Renal cortical epithelial cell (primary cell): ENCODE measurements at regions not wholly inside any gene's neighbourhood (a gene's known extent, or its start where the extent isn't known, plus 50 kb on each side); places are given as distances from the start of the nearest gene placed in this dataset.
"Not testable (repeated sequence)": the region's sequence is repeated elsewhere in the genome, so short reads cannot be mapped to it uniquely, and the experiment has no call there.

Source experiments
- DNase-seq: peaks from one replicate; pipeline ENCODE4 v3.0.0-alpha.2; 2011; ENCODE audit warnings: low read depth

- DNase-seq, result peak; percentile 74
These were observed 124.5 kb upstream of the FAM20C start for GRCh38 chr7:67661-68395.

- peak; percentile 70 for DNase-seq
These were observed 123.7 kb upstream of the FAM20C start for GRCh38 chr7:68629-69028.

GRCh38 chr7:69052-69451 lies 123.3 kb upstream of the FAM20C start:
- not testable (repeated sequence) for DNase-seq

DNA sequence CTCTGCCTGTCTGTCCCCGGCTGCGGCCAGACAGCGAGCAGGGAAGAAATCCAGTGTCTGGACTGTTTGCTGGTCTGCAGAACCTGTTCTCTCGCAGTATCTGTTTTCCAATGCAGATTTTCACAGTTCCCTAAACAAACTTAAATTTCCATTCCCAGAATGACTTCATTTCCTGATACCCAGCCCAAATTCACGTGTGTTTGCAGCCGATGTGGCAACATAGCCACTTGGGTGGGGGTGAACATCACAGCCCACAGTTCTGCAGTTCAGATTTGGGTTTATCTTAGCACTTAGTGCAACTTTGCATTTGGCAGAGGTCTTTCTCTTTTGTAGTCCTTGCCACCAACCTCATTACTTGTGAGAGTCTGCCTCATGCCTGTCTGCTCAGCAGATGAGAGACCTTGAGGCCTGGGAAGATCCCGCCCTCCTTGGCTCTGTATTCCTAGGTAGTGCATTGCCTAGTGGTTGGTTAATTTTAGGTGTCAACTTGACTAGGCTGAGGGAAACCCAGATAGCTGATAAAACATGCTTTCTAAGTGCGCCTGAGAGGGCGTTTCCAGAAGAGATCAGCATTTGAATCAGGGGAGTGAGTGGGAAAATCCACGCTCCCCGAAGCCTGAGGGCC lies 122.8 kb upstream of the FAM20C start:
- not testable (repeated sequence) for DNase-seq

DNA sequence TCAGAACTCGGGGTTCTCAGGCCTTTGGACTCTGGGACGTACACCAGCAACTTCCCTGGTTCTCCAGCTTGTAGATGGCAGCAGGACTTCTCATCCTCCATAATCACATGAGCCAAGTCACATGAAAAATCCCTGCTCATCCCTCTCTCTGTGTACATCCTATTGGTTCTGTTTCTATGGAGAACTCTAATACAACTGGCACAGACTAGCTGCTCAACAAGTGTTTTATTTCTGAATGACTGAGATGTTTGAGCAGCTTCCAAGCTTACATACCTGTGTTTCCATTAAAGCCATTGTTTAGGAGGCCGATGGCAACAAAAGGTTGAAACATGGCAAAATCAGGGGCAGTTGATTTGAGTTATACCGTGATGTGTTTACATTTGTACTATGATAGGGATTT lies 122.2 kb upstream of the FAM20C start:
- not testable (repeated sequence) for DNase-seq

DNA sequence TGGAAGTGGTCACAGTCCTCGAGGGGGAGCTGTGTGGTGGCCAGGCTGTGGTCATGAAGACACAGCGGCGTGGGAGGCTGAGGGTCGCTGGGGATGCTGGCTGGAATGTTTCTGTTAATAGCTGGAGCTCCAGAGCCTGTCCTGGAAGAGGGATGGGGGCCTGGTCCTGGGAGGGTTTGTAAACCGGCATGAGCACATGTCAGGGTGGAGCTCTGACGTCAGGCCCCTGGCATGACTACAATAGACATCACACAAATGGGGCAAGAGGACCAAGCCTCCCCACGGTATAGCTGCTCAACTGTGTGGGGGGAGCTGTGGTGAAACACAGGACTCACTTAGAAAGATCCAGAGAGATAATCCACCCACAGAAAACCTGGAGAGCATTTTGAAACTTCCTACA lies 121.4 kb upstream of the FAM20C start:
- DNase-seq, result not testable (repeated sequence)

GRCh38 chr7:72266-73057 lies 119.9 kb upstream of the FAM20C start:
- DNase-seq, result not testable (repeated sequence)

DNA sequence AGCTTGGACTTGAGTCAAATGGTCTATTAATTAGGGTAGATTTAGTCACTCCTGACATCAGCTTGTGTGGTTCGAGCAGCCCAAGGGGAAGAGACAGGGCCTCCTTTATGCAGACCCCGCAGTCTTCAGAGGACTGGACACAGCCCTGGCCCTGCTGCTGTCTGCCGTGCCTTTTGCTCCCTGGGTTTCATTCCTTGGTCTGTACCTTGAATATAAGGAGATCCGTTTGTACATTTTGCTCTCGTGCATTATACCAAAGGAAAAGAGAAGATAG lies 119.4 kb upstream of the FAM20C start:
- not testable (repeated sequence) for DNase-seq

DNA sequence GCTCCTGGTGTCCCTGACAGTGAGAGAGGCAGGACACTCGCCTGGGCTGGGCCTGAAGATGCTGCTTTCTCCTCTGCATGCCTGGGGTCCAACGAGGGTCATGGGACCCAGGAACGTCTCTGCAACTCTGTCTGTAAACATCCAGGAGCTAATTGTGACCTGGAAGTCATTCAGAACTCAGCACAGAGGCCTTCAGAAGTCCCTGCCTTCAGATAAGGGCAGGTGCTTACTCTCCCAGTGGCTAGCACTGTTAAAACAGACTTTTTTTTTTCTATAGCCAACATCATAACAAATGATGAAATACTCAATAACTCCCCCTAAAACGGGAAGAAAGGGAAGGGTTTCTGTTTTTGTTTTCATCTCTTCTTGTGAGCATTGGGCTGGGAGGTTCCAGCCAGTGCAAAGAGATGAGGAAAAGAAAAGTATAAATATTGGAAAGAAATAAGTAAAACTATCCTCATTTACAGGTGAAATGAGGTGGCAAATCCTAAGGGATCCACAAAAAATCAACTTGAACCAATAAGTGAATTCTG lies 118.3 kb upstream of the FAM20C start:
- not testable (repeated sequence) for DNase-seq

GRCh38 chr7:75511-75910 lies 116.9 kb upstream of the FAM20C start:
- DNase-seq, result not testable (repeated sequence)

- DNase-seq, result not testable (repeated sequence)
These were observed 116.2 kb upstream of the FAM20C start for GRCh38 chr7:76202-76601.

GRCh38 chr7:76829-77395 lies 115.5 kb upstream of the FAM20C start:
- DNase-seq, result not testable (repeated sequence)

DNA sequence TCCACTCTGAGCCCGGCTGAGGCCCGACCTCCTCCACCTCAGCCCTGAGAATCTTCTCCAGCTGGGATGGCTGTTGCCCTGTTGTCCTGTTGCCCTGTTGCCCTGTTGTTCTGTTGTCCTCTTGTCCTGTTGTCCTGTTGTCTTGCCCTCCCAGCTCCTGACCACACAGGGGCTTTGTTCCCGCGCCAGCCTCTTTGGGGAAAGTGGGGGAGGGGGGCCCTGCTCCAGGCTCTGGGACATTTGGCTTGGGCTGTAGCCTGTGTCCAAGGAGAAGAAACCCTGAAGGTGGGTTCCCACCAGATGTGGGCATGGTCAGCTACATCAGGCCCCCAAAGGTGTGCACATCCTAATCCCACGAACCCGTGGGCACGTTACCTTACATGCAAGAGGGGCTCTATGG lies 113.5 kb upstream of the FAM20C start:
- not testable (repeated sequence) for DNase-seq

DNA sequence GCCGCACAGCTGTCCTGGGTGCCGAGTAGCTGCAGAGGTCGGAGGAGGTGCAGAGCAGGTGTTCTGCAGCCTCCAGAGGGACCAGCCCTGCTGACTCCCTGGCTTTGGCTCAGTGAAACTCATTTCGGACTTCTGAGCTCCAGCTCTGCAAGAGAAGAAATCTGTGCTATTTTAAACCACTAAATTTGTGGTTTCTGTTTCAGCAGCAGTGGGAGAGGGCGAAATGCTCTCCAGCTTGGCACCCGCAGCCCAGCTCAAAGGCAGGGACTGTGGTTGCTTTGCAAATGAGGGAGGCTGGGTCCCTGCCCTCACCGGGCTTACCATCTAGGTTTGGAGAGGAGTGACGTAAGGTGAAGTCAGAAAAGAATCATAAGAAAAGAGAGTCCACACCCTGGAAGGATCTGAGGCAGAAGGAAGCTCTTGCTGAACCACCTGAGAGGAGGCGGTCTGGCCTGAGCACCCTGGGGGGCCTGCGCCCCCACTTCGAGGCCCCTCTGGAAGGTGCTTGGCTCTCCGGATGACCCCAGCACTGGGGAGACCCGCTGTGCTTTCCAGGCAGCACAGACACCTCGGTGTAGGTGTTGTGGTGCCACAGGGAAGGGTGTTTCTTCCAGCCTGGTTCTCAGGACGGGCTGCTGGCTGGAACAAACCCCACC lies 112.8 kb upstream of the FAM20C start:
- not testable (repeated sequence) for DNase-seq

DNA sequence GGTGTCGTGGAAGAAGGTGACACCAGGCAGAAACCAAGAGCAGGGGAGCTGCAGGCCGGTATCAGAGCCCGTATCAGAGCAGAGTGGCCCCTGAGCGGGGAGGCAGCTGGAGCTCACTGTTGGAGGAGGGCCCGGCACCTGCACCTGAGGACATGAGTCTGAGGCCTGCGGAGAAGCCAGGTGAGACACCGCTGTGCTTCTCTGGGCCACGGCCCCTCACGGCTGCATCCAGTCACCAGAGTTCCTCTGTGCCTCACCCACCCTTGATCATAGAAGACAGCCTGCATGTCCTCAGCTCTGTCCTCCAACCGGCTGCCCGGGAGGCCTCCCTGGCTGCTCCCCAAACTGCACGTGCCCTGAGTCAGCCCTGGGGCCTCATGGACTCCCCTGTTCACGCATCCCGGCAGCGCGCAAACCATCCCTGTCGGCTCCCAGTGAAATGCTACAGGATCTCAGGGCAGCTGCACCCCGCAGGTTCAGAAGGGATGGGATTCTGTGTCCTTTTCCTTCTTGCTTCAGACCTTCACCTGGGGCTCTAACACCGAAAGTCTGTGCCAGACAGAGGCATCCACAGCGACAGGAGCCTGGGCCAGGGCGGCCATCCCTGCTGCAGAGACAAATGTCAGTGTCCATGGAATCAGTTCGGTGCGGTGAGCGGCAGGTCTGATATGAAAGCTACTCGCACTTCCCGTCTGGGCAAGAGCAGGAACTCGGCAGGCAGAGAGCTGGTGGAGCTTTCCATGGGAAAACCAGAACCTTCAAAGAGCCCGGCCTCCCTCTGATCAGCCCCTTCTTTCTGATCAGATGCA lies 111.9 kb upstream of the FAM20C start:
- no peak for DNase-seq

GRCh38 chr7:81068-81925 lies 111.1 kb upstream of the FAM20C start:
- no peak for DNase-seq

GRCh38 chr7:81926-82756 lies 110.2 kb upstream of the FAM20C start:
- no peak for DNase-seq

- no peak for DNase-seq
These were observed 109.6 kb upstream of the FAM20C start for GRCh38 chr7:82757-83155.

DNA sequence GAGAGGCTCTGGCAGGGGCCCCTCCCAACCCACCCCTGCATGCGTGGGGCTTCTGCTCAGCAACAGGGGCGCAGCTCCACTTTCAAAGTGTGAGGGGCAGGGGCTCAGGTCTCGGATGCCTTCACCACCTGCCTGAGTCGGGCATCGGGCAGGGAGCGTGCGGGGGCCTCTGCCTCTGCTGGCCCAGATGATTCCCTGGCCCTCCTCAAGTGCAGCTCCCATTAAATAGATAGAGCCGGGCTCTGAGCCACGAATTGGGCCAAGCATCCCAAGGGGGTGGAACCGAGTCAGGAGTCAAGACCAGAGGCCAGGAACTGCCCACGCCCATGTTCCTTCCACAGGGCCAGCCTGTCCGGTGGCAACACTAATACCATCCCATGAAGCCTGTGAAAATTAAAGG lies 108.9 kb upstream of the FAM20C start:
- DNase-seq, result no peak
